ENCODE measurements at regions not wholly inside any gene's neighbourhood (a gene's known extent, or its start where the extent isn't known, plus 50 kb on each side); places are given as distances from the start of the nearest gene placed in this dataset.
A peak's percentile ranks its signal among the peaks of the same experiment; 100 is the strongest.

DNA sequence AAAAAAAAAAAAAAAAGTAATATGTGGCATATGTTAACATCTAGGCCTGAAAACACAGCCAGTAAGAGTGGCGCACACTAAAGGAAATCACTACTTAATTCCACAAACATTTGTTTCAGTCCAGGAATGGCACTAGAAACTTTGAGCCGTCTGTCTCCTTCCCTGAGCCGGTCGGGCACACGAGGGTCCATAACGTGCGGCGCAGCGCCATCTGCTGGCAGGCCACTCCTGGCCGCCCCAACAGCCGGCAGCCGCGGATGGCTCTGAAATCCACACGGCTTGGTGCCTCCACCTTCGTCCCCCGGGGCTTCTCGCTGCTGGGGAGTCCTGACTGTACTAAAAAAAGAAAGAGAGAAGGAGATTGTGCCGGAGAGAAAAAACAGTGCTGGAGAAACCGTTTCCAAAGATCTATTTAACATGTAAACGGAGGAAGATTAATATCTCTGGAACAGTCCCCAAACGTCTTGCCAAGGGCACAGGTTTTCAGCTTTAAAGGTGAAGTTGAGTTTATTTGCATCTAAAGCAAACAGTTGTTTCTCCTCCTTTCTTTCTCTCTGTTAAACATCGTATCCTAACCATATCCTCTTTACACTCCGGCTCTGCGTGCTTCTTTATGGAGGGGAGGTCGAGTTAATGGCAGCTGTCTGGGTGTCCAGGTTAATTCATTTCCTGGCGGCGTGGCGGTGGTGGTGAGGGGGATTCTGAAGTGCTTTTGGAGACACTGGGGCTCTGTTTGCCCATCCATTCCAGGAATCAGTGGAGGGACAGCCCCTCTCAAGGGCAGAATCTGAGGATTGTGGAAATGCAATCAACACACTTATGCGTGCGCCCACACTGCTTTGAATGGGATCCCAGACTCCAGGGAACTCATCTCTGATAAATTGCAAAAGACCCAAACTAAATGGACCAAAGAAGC is 611.3 kb upstream of the SALL1 start:
- H3K27me3 ChIP-seq (ENCODE audit: control insufficient read depth, insufficient read depth, low read length): no peaks in the 10 kb centered on the region; the same call in 1 of the 2 replicates
- ChIA-PET CTCF (interaction anchor here (0.8 to 2.4 kb wide), 2 partner anchors 616 to 837 kb away, joined by 3 to 10 read pairs; no protein-coding TSS in a partner anchor), POLR2A (interaction anchor here (0.7 kb wide), 1 partner anchor 398 kb away, joined by 7 read pairs; no protein-coding TSS in a partner anchor)
- TF ChIP-seq CTCF (IDR thresholded peaks at IDR 0.05; ENCODE audit: insufficient read depth, low read depth, low read length): peak; percentile 97
- H3K36me3 ChIP-seq (ENCODE audit: control insufficient read depth, insufficient read depth, low read length): no peaks in the 10 kb centered on the region
- no peak overlapping the region for H3K4me3 ChIP-seq (ENCODE audit: low read depth, low read length)
- DNase-seq (ENCODE audit: low read depth): peak; percentile 2

DNA sequence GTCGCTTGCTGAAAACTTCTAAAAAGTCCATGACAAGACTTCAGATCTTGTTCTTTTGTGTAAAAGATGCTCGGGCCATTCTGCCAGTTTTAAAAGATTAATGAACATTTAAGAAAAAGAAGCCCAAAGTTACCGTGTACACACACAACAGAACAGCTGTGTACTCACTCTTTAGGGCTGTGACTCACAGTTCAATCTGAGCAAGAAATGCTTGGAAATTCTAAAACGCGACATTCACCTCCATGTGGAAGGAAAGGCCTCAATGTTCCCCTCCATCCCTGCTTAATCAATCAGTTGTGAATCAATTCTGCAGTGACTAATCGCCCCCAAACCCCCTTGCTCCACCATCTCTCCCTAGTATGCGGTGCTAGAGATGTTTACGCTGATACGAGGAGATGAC is 609.9 kb upstream of the SALL1 start:
- Histone ChIP-seq H3K36me3 (ENCODE audit: control insufficient read depth, insufficient read depth, low read length) (no peaks in the 10 kb centered on the region), H3K27me3 (ENCODE audit: control insufficient read depth, insufficient read depth, low read length) (no peaks in the 10 kb centered on the region; the same call in 1 of the 2 replicates), H3K4me3 (ENCODE audit: low read depth, low read length) (no peak overlapping the region)
- POLR2A ChIA-PET: no interaction called here
- CTCF ChIA-PET: interaction anchor here (1.0 kb wide), 1 partner anchor 21 kb away, joined by 3 read pairs; no protein-coding TSS in a partner anchor
- TF ChIP-seq CTCF (IDR thresholded peaks at IDR 0.05; ENCODE audit: insufficient read depth, low read depth, low read length): no peak
- DNase-seq (ENCODE audit: low read depth): no peak

GRCh38 chr16:51759999-51760398 is 608.9 kb upstream of the SALL1 start:
- Histone ChIP-seq H3K4me3 (ENCODE audit: low read depth, low read length) (no peak overlapping the region), H3K27me3 (ENCODE audit: control insufficient read depth, insufficient read depth, low read length) (no peaks in the 10 kb centered on the region; the same call in 1 of the 2 replicates), H3K36me3 (ENCODE audit: control insufficient read depth, insufficient read depth, low read length) (no peaks in the 10 kb centered on the region)
- ChIA-PET POLR2A (no interaction called here), CTCF (interaction anchor here (0.8 kb wide), 1 partner anchor 612 kb away, joined by 3 read pairs; no protein-coding TSS in a partner anchor)
- no peak for TF ChIP-seq CTCF (IDR thresholded peaks at IDR 0.05; ENCODE audit: insufficient read depth, low read depth, low read length)
- no peak for DNase-seq (ENCODE audit: low read depth)

- H3K4me3 ChIP-seq (ENCODE audit: low read depth, low read length): no peak overlapping the region
- ChIA-PET POLR2A (no interaction called here), CTCF (no interaction called here)
- TF ChIP-seq CTCF (IDR thresholded peaks at IDR 0.05; ENCODE audit: insufficient read depth, low read depth, low read length): no peak
- H3K36me3 ChIP-seq (ENCODE audit: control insufficient read depth, insufficient read depth, low read length): no peaks in the 10 kb centered on the region
- no peaks in the 10 kb centered on the region; the same call in 1 of the 2 replicates for H3K27me3 ChIP-seq (ENCODE audit: control insufficient read depth, insufficient read depth, low read length)
- no peak for DNase-seq (ENCODE audit: low read depth)
These were observed 608.3 kb upstream of the SALL1 start for GRCh38 chr16:51759329-51759728.

GRCh38 chr16:51757921-51758479 is 606.9 kb upstream of the SALL1 start:
- POLR2A ChIA-PET: no interaction called here
- Histone ChIP-seq H3K4me3 (ENCODE audit: low read depth, low read length) (no peak overlapping the region), H3K36me3 (ENCODE audit: control insufficient read depth, insufficient read depth, low read length) (no peaks in the 10 kb centered on the region), H3K27me3 (ENCODE audit: control insufficient read depth, insufficient read depth, low read length) (no peaks in the 10 kb centered on the region)
- DNase-seq (ENCODE audit: low read depth): no peak
- no peak for TF ChIP-seq CTCF (IDR thresholded peaks at IDR 0.05; ENCODE audit: insufficient read depth, low read depth, low read length)
- CTCF ChIA-PET: interaction anchor here (1.3 kb wide), 1 partner anchor 951 kb away, joined by 3 read pairs; no protein-coding TSS in a partner anchor

Measured in BJ (cell line).